Skin of body (tissue), 1 donor: ENCODE measurements at regions not wholly inside any gene's neighbourhood (a gene's known extent, or its start where the extent isn't known, plus 50 kb on each side); places are given as distances from the start of the nearest gene placed in this dataset.
"Not testable (repeated sequence)": the region's sequence is repeated elsewhere in the genome, so short reads cannot be mapped to it uniquely, and the experiment has no call there.

Source experiments
- DNase-seq: peaks from one replicate; lab custom pipeline; 2025; lab: John Stamatoyannopoulos, UW

- DNase-seq = no peak
Observed at GRCh38 chr2:121069434-121069969, 215.5 kb downstream of the TFCP2L1 start.

GRCh38 chr2:121070061-121070460, 214.9 kb downstream of the TFCP2L1 start:
- DNase-seq = not testable (repeated sequence)

GRCh38 chr2:121071034-121071504, 213.9 kb downstream of the TFCP2L1 start:
- peak; percentile 33 for DNase-seq

GRCh38 chr2:121072784-121073183, 212.2 kb downstream of the TFCP2L1 start:
- DNase-seq = no peak

DNA sequence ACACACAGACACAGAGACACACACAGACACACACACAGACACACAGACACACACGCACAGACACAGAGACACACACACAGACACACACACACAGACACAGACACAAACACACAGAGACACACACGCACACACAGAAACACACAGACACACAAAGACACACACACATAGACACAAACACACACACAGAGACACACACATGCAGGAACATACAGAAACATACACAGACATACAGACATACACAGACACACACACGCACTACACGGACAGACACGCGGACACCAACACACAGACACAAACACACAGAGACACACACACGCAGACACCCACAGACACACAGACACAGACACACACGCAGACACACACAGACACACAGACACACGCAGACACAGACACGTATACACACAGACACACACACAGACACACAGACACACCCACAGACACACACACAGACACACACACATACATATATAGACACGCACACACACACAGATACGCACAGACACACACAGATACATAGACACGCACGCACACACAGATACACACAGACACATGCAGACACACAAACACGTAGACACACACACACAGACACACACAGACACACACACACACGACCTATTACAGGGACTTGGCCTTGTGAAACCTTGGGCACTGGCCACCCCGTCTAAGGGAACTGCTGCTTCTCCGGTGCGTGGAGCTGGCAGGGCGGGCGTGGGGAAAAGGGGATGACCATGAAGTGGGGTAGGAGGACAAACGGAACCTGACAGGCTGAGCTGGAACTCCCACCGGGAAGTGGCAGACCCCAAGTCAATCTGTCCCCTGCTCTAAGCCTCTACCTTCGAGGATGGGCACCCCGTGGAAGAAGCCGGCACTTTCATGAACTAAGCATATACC, 211.4 kb downstream of the TFCP2L1 start:
- no peak for DNase-seq

- DNase-seq = no peak
Observed at GRCh38 chr2:121074293-121074932, 210.6 kb downstream of the TFCP2L1 start.

- peak; percentile 54 for DNase-seq
Observed at GRCh38 chr2:121075006-121075551, 209.9 kb downstream of the TFCP2L1 start.

- no peak for DNase-seq
Observed at GRCh38 chr2:121075641-121076497, 209.1 kb downstream of the TFCP2L1 start.

DNA sequence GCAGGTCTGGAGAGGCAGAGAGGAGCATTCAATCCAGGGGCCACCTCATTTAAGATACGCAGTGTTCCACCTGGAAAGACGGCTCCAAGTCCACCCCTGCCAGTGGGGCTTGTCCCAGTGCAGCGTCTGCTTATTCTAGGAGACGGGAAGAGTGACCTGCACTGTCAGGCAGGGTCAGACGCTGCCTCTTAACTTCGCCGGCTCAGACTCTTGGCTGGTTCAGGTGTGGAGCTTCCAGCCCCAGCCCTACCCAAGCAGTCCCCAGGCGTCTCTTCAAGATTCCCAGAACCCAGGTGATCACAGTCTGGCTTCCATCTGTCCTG, 208.5 kb downstream of the TFCP2L1 start:
- no peak for DNase-seq

- no peak for DNase-seq
Observed at GRCh38 chr2:121076885-121077549, 208.0 kb downstream of the TFCP2L1 start.

DNA sequence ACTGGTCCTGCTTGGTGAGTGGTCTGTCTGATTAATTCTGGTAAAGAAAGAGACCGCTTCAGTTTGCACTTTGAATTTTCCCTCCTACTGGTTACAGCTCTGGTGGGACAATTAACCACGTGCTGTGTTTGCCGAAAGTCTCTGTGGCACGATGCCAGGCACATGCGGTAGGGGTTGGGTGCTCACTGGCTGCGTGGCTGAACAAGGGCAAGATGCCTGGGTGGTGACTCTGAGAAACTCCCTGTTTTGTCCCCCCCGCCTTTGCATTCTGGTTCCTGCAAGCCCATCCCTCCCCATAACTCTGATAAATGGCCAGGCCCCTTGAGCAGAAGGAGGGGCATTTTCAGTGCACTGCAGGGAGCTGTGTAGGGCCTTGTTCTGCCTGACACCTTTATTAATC, 206.1 kb downstream of the TFCP2L1 start:
- no peak for DNase-seq

GRCh38 chr2:121080013-121080772, 204.8 kb downstream of the TFCP2L1 start:
- peak; percentile 70 for DNase-seq

- DNase-seq = no peak
Observed at GRCh38 chr2:121081701-121082100, 203.3 kb downstream of the TFCP2L1 start.

- no peak for DNase-seq
Observed at GRCh38 chr2:121082191-121082590, 202.8 kb downstream of the TFCP2L1 start.

DNA sequence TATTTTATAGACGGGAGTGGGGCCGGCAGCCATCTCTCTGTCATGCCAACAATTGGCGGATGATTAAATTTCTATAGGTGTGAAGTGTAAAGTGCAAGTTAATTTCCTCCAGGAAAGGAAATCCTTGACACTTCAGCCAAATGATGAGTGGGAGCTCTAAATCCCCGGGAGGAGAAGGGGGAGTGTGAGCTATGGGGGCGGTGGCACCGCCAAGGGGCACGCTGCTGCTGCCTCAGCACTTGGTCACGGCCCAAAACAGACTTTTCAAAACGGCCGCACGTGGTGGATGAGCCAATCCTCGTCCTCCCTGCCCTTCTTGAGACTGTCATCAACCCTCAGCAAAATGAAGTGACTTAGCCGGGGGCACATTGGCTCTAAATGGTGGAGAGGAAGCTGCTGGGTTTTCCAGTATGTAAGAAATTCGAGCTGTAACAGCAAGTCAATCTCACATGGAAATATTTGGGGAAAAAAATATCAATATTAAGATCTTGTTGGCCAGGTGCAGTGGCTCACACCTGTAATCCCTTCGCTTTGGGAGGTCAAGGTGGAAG, 200.8 kb downstream of the TFCP2L1 start:
- DNase-seq = no peak

DNA sequence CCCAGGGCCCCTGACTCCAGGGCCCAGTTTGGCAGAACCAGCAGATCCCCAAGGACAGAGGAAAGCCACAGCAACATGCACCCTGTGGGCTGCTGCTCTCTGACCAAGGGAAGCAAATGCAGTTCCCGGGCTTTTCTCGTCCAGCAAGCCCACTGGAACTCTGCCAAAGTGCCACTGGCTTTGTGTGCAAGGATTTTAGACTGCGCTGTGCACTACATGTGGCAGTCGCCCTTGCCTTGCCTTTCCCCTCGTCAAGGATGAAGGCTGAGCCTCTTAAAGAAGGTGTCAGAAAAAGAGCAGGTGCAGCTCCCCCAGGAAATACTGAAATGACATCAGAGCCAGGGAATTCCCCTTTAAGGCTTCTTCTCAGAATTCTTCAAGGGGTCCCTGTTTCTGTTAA, 199.2 kb downstream of the TFCP2L1 start:
- DNase-seq = no peak

- no peak for DNase-seq
Observed at GRCh38 chr2:121086450-121086849, 198.6 kb downstream of the TFCP2L1 start.

DNA sequence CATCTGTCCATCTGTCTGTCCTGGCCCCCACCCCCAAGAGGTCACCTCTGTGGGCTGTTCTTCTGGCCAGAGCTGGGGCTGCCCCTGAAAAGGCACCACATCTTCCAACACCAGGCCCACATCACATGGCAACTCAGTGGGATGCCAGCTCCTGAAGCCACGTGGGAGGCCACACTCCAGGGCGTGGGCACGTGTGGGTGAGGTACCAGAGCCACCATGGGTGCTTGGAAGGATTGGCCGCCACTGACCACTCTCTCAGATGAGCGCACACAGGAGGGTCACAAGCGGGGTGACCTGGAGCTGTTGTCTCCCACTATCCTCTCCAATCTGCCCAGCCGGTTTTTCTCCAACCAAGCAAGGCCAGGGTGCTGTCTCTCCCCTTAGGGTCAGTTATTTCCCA, 197.9 kb downstream of the TFCP2L1 start:
- DNase-seq = no peak

GRCh38 chr2:121088251-121089165, 196.5 kb downstream of the TFCP2L1 start:
- DNase-seq = peak; percentile 42
